Psoas muscle (tissue), 7 donors: ENCODE measurements at regions not wholly inside any gene's neighbourhood (a gene's known extent, or its start where the extent isn't known, plus 50 kb on each side); places are given as distances from the start of the nearest gene placed in this dataset.
"Not testable (repeated sequence)": the region's sequence is repeated elsewhere in the genome, so short reads cannot be mapped to it uniquely, and the experiment has no call there.

Experiments used
- ATAC-seq, 4 donors: fragments of 200-7000 bp; cut with Tn5 transposase; one replicate each; pipeline ENCODE4 v1.9.1; 2020; ENCODE audit warnings: moderate library complexity in 3 of 4, mild to moderate bottlenecking in 2 of 4
- DNase-seq, 2 donors: peaks; one replicate each; pipeline ENCODE4 v3.0.0-alpha.2; 2020
- H3K27ac ChIP-seq: fragments of 200-600 bp; one replicate; pipeline ENCODE4 v1.8.0; 2022
- H3K27me3 ChIP-seq, 3 donors: fragments of 200-600 bp in 1 of 3; one replicate each; pipeline versions ENCODE4 v1.6.1 to v1.8.0; 2013 to 2022; ENCODE audit warnings: low read length in 2 of 3, mild to moderate bottlenecking in 2 of 3, moderate library complexity in 1 of 3; ENCODE audit not compliant: insufficient read depth in 3 of 3
- H3K36me3 ChIP-seq, 2 donors: fragments of 200-600 bp in 1 of 2; one replicate each; pipeline versions ENCODE4 v1.6.1 to v1.8.0; 2013 to 2022; ENCODE audit warnings: low read depth in 1 of 2, mild to moderate bottlenecking in 1 of 2, moderate library complexity in 1 of 2; ENCODE audit not compliant: insufficient read depth in 1 of 2
- H3K4me1 ChIP-seq: fragments of 200-600 bp; one replicate; pipeline ENCODE4 v1.8.0; 2022
- H3K4me3 ChIP-seq: fragments of 200-600 bp; one replicate; pipeline ENCODE4 v1.8.0; 2022; ENCODE audit warnings: mild to moderate bottlenecking
- H3K9me3 ChIP-seq: fragments of 200-600 bp; one replicate; pipeline ENCODE4 v1.8.0; 2022
- WGBS, 3 donors: extraction: QIAGEN DNeasy Blood & Tissue Kit; methylation state at CpG; one replicate each; pipeline versions ENCODE4 v1.1.6 to v1.1.7; 2013; 5-methylcytosine and 5-hydroxymethylcytosine counted together
- intact Hi-C, 2 donors: fragments of 100-400 bp; cut with DNase I; formaldehyde crosslinking; loops; one replicate each; pipeline versions ENCODE4 v1.11.0 to v1.14.2; 2022
- TF ChIP-seq, protein P1 (sequence below): fragments of 200-600 bp; IDR thresholded peaks from one replicate; pipeline ENCODE4 v1.8.0; 2022; ENCODE audit warnings: antibody characterized with exemption
- donor health status: healthy with polysubstance abuse.
- donor health status: DM: no; HTN: no; CAD: no; lungs with moderate emphysema.
- donor health status: Bipolar disorder and iron deficiency.
- donor health status: healthy.
- donor health status: DM: yes; HTN: yes; CAD: no.
- donor health status: DM: no; HTN: no; CAD: no.
- donor health status: DM: yes; HTN: yes; CAD: no.

DNA sequence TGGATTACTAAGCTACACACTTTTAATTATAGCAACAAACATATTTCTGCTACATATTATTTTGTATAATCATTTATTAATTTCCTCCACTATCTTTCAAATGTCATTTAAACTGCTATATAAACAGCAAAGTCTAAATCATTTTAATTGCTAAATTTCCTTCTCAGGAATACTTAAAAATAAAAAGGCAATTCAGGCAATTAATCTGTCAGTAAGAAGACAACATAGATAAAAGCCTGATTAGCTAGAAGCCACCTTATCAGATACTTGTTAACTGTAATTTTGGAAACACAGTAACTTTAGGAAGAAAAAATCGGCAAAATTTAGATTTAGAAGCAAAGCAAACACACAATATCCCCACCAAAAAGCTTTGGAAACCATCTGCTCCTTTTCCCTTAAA, 188.2 kb upstream of the ZNF804A start:
- H3K27me3 ChIP-seq, result no peaks in the 10 kb centered on the region
- TF ChIP-seq, protein P1, sequence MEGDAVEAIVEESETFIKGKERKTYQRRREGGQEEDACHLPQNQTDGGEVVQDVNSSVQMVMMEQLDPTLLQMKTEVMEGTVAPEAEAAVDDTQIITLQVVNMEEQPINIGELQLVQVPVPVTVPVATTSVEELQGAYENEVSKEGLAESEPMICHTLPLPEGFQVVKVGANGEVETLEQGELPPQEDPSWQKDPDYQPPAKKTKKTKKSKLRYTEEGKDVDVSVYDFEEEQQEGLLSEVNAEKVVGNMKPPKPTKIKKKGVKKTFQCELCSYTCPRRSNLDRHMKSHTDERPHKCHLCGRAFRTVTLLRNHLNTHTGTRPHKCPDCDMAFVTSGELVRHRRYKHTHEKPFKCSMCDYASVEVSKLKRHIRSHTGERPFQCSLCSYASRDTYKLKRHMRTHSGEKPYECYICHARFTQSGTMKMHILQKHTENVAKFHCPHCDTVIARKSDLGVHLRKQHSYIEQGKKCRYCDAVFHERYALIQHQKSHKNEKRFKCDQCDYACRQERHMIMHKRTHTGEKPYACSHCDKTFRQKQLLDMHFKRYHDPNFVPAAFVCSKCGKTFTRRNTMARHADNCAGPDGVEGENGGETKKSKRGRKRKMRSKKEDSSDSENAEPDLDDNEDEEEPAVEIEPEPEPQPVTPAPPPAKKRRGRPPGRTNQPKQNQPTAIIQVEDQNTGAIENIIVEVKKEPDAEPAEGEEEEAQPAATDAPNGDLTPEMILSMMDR, result no peak
- DNase-seq (no peak), ATAC-seq (no peak)
- H3K27ac ChIP-seq, result no peak overlapping the region
- intact Hi-C loops, result no loop called here
- H3K4me1 ChIP-seq, result no peaks in the 10 kb centered on the region
- H3K9me3 ChIP-seq, result no peaks in the 10 kb centered on the region
- 67 to 80% (median 71%) methylated on average over 1 of the region's 1 CpG for WGBS, 3 donors
- H3K36me3 ChIP-seq, result no peaks in the 10 kb centered on the region
- H3K4me3 ChIP-seq, result no peak overlapping the region

DNA sequence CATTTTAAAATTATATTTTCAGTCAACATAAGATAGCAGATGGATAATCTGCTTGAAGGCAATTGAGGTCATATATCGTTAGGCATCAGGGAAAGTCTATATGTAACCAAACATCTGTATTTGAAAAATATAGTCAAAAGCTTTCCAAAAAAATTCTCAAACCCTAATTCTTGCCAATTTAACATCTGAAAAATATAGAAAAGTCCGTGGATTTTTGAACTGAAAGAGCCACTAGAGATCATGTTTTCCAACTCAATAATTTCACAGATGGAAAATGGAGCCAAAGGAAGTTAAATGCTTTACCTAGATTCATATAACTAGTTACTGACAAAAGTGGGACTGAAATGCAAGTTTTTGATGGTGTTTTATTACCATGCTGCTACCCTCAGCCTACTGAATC, 185.1 kb upstream of the ZNF804A start:
- TF ChIP-seq, protein P1, result no peak
- no peak overlapping the region for H3K4me3 ChIP-seq
- intact Hi-C loops, result no loop called here
- no peak for DNase-seq
- H3K4me1 ChIP-seq, result no peaks in the 10 kb centered on the region
- H3K36me3 ChIP-seq, result no peaks in the 10 kb centered on the region
- H3K9me3 ChIP-seq, result no peaks in the 10 kb centered on the region
- ATAC-seq, result no peak
- H3K27ac ChIP-seq, result no peak overlapping the region
- WGBS, 3 donors, result 53 to 59% (median 55%) methylated on average over 2 of the region's 2 CpGs
- no peaks in the 10 kb centered on the region for H3K27me3 ChIP-seq

DNA sequence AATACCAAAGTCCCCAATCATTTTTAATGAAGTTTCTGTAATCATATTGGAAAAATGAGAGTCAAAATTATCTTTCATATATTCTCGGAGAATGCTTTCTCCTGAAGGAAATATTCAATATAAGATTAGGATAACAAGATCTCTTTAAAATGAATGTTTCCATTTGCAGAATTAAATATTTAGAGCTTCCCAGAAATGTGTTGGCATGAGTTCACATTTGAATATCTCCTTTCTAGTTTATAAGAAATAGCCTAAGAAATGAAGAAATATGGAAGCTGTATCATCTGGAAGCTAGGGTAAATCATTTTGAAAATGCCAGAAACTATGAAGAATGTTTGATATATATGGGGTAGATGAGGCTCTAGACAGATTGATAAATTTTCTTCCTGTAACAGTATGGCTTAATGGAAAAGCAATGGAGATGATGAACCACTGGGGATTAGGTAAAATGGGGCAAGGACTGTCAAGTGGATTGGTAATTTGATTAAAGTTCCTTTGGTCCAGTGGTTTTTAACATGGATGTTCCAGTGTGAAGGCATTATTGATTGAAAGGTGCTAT, 184.6 kb upstream of the ZNF804A start:
- ATAC-seq (no peak), DNase-seq (no peak)
- H3K4me1 ChIP-seq, result no peaks in the 10 kb centered on the region
- 89 to 92% (median 91%) methylated on average over 1 of the region's 1 CpG for WGBS, 3 donors
- no peaks in the 10 kb centered on the region for H3K9me3 ChIP-seq
- TF ChIP-seq, protein P1, result no peak
- H3K36me3 ChIP-seq, result no peaks in the 10 kb centered on the region
- no peak overlapping the region for H3K27ac ChIP-seq
- intact Hi-C loops, result no loop called here
- no peak overlapping the region for H3K4me3 ChIP-seq
- no peaks in the 10 kb centered on the region for H3K27me3 ChIP-seq

DNA sequence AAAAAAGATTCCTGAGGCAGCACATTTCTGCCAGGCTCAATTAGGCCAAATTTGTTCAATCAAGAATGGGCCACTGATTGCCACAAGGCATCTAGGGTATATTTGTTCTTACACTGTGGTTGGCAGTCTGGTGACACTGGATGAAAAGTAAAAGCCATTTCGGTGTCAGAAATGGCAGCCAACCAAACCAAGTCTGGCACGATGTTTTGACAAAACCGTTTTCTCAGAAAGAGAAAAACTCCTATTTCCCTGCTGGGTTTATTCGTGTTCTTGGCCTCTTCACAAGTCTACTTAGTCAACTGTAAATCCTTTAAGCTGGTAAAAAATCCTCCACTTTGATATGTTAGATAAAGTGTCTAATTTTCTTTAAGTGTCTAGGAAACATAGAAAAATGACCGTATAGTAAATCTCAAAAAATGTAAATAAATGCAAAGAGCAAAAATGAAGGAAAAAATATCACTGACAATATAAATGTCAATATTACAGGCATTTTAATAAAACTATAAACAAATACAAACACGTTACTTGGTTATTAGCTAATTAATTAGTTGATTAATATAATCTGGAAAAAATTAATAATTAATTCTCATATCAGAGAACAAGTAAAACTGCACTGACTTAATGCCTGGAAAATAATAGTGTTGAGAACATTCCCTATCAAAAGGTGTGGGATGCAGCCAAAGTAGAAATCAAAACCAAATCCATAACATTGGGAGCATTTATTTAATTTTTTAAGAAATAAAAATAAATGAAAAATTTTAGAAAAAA, 182.0 kb upstream of the ZNF804A start:
- no peaks in the 10 kb centered on the region for H3K27me3 ChIP-seq
- H3K36me3 ChIP-seq, result no peaks in the 10 kb centered on the region
- intact Hi-C loops, result no loop called here
- DNase-seq, result no peak
- no peak for ATAC-seq
- H3K27ac ChIP-seq, result no peak overlapping the region
- no peaks in the 10 kb centered on the region for H3K9me3 ChIP-seq
- no peak overlapping the region for H3K4me3 ChIP-seq
- no peaks in the 10 kb centered on the region for H3K4me1 ChIP-seq
- 32 to 72% (median 58%) methylated on average over 6 of the region's 6 CpGs for WGBS, 3 donors
- TF ChIP-seq, protein P1, result no peak

DNA sequence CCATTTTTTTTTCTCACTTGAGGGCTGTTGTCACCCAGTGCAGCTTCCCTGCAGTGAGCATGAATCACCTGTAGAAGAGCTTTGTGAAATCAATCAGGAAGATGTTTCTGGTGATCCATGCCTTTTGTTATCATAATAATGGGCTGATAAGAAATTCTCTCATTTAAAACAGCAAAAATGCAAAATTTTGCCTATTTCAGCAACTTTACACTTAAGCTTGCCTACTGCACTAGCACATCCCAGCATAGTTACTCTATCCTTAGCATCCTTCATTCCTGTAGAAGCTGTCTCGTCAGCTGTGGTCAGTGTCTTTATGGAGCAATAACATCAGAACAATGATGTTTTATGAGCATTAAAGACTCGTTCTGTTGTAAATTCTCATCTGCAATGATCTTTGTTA, 178.6 kb upstream of the ZNF804A start:
- H3K27ac ChIP-seq, result no peak overlapping the region
- intact Hi-C loops, result no loop called here
- TF ChIP-seq, protein P1, result no peak
- DNase-seq (no peak), ATAC-seq (no peak)
- 71 to 75% (median 74%) methylated on average over 2 of the region's 2 CpGs for WGBS, 3 donors
- H3K27me3 ChIP-seq, result no peaks in the 10 kb centered on the region
- no peaks in the 10 kb centered on the region for H3K4me1 ChIP-seq
- H3K4me3 ChIP-seq, result no peak overlapping the region
- no peaks in the 10 kb centered on the region for H3K36me3 ChIP-seq
- H3K9me3 ChIP-seq, result no peaks in the 10 kb centered on the region

DNA sequence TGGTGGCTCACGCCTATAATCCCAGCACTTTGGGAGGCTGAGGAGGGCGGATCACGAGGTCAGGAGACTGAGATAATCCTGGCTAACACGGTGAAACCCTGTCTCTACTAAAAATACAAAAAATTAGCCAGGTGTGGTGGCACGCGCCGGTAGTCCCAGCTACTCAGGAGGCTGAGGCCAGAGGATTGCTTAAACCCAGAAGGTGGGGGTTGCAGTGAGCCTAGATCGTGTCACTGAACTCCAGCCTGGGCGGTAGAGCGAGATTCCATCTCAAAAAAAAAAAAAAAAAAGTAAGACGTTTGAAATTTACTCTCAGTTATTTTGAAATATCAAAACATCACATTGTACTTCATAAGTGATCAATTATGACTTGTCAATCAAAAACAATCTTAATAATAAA, 176.9 kb upstream of the ZNF804A start:
- H3K4me1 ChIP-seq, ATAC-seq, DNase-seq, H3K27ac ChIP-seq, H3K4me3 ChIP-seq, intact Hi-C loops, H3K9me3 ChIP-seq, H3K27me3 ChIP-seq, H3K36me3 ChIP-seq: not testable (repeated sequence)
- WGBS, 3 donors, result 86 to 92% (median 89%) methylated on average over 11 of the region's 11 CpGs
